ENCODE measurements at regions not wholly inside any gene's neighbourhood (a gene's known extent, or its start where the extent isn't known, plus 50 kb on each side); places are given as distances from the start of the nearest gene placed in this dataset.

- no peak overlapping the region for H3K4me3 ChIP-seq (ENCODE audit: low read length)
- no peaks in the 10 kb centered on the region for H3K9me3 ChIP-seq (ENCODE audit: insufficient read depth, low read depth, low read length)
- H3K9ac ChIP-seq (ENCODE audit: low read depth, low read length) = no peak overlapping the region
- no peak overlapping the region for H3K27ac ChIP-seq (ENCODE audit: low read length)
- no peaks in the 10 kb centered on the region for H3K36me3 ChIP-seq (ENCODE audit: insufficient read depth, low read depth, low read length)
- H3K27me3 ChIP-seq (ENCODE audit: insufficient read depth, low read length) = peaks cover 97% of the 10 kb centered on the region
- peaks cover 15% of the 10 kb centered on the region; the same call in 1 of the 2 replicates for H3K4me1 ChIP-seq (ENCODE audit: insufficient read depth, low read length)
Observed at GRCh38 chr16:86805188-86805587, 226.8 kb downstream of the FOXL1 start.

DNA sequence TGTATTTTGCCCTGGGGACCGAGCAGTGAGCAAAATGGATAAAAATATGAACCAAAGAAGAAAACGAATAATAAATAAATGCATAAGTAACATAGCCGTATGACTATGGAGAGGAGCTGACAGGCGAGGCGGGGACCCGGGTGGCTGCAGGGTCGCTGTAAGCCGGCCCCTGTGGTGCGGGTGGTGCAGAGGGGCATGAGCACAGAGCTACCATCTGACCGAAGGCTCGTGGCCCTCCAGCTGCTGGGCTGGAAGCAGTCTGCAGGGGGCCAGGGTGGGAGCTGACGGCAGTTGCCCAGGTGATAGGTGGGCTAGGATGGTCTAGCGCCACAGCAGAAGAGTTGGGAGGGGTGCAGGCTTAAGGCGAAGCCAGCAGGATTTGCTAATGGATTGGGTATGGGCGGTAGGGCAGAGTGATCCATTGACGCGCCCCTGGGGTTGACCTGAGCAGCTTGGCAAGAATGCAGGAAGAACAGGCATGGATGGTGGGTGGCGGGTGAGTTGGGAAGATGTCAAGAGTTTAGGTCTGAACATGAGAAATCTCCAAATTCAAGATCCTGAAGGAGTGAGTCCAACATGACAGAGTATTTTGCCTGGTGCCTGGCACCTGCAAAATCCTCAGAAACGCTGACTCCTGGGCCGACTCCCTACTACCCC is 228.0 kb downstream of the FOXL1 start:
- peak overlapping the region; percentile 63; the same call in 1 of the 2 replicates for H3K4me3 ChIP-seq (ENCODE audit: low read length)
- H3K27ac ChIP-seq (ENCODE audit: low read length) = no peak overlapping the region
- H3K4me1 ChIP-seq (ENCODE audit: insufficient read depth, low read length) = peaks cover 6% of the 10 kb centered on the region; the same call in 1 of the 2 replicates
- H3K27me3 ChIP-seq (ENCODE audit: insufficient read depth, low read length) = peaks cover 88% of the 10 kb centered on the region
- H3K9ac ChIP-seq (ENCODE audit: low read depth, low read length) = no peak overlapping the region; the same call in 1 of the 2 replicates
- no peaks in the 10 kb centered on the region for H3K36me3 ChIP-seq (ENCODE audit: insufficient read depth, low read depth, low read length)
- no peaks in the 10 kb centered on the region for H3K9me3 ChIP-seq (ENCODE audit: insufficient read depth, low read depth, low read length)

GRCh38 chr16:86806838-86807351 is 228.5 kb downstream of the FOXL1 start:
- Histone ChIP-seq H3K27ac (ENCODE audit: low read length) (no peak overlapping the region), H3K27me3 (ENCODE audit: insufficient read depth, low read length) (peaks cover 82% of the 10 kb centered on the region), H3K4me1 (ENCODE audit: insufficient read depth, low read length) (peaks cover 3% of the 10 kb centered on the region; the same call in 1 of the 2 replicates), H3K9ac (ENCODE audit: low read depth, low read length) (no peak overlapping the region; the same call in 1 of the 2 replicates), H3K36me3 (ENCODE audit: insufficient read depth, low read depth, low read length) (no peaks in the 10 kb centered on the region), H3K4me3 (ENCODE audit: low read length) (peak overlapping the region; percentile 63), H3K9me3 (ENCODE audit: insufficient read depth, low read depth, low read length) (no peaks in the 10 kb centered on the region)

- Histone ChIP-seq H3K9ac (ENCODE audit: low read depth, low read length) (no peak overlapping the region), H3K4me3 (ENCODE audit: low read length) (no peak overlapping the region), H3K4me1 (ENCODE audit: insufficient read depth, low read length) (peaks cover 3% of the 10 kb centered on the region; the same call in 1 of the 2 replicates), H3K27ac (ENCODE audit: low read length) (no peak overlapping the region), H3K36me3 (ENCODE audit: insufficient read depth, low read depth, low read length) (no peaks in the 10 kb centered on the region), H3K27me3 (ENCODE audit: insufficient read depth, low read length) (peaks cover 62% of the 10 kb centered on the region), H3K9me3 (ENCODE audit: insufficient read depth, low read depth, low read length) (no peaks in the 10 kb centered on the region)
Observed at GRCh38 chr16:86808863-86809444, 230.6 kb downstream of the FOXL1 start.

DNA sequence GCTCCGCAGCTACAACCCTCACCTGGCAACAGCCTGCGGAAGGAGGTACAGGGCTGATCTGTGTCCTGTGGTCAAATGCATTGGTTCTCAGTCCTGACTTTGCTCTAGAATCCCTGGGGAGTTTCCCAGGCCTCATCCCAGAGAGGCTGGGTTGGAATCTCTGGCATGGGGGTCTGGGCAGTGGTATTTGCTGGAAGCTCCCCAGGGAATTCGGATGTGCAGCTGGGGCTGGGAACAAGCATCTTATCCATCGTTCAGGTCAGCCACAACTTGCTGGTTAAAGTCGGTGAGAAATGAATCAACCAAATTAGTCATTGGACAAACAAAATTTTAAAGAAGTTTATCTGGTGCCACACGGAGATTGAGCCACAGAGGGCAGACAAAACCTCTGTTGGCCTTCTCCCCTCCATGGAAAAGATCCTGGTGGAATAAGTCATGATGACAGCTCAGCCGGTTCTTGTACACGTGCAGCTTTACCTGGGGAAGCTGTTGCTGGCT is 231.2 kb downstream of the FOXL1 start:
- H3K9me3 ChIP-seq (ENCODE audit: insufficient read depth, low read depth, low read length) = no peaks in the 10 kb centered on the region
- H3K36me3 ChIP-seq (ENCODE audit: insufficient read depth, low read depth, low read length) = no peaks in the 10 kb centered on the region
- peaks cover 57% of the 10 kb centered on the region for H3K27me3 ChIP-seq (ENCODE audit: insufficient read depth, low read length)
- no peak overlapping the region for H3K9ac ChIP-seq (ENCODE audit: low read depth, low read length)
- H3K4me1 ChIP-seq (ENCODE audit: insufficient read depth, low read length) = peaks cover 3% of the 10 kb centered on the region; the same call in 1 of the 2 replicates
- no peak overlapping the region for H3K27ac ChIP-seq (ENCODE audit: low read length)
- no peak overlapping the region for H3K4me3 ChIP-seq (ENCODE audit: low read length)

GRCh38 chr16:86810062-86810461 is 231.7 kb downstream of the FOXL1 start:
- Histone ChIP-seq H3K27ac (ENCODE audit: low read length) (no peak overlapping the region), H3K9me3 (ENCODE audit: insufficient read depth, low read depth, low read length) (no peaks in the 10 kb centered on the region), H3K9ac (ENCODE audit: low read depth, low read length) (no peak overlapping the region), H3K4me1 (ENCODE audit: insufficient read depth, low read length) (peaks cover 3% of the 10 kb centered on the region; the same call in 1 of the 2 replicates), H3K4me3 (ENCODE audit: low read length) (no peak overlapping the region), H3K27me3 (ENCODE audit: insufficient read depth, low read length) (peaks cover 51% of the 10 kb centered on the region), H3K36me3 (ENCODE audit: insufficient read depth, low read depth, low read length) (no peaks in the 10 kb centered on the region)

DNA sequence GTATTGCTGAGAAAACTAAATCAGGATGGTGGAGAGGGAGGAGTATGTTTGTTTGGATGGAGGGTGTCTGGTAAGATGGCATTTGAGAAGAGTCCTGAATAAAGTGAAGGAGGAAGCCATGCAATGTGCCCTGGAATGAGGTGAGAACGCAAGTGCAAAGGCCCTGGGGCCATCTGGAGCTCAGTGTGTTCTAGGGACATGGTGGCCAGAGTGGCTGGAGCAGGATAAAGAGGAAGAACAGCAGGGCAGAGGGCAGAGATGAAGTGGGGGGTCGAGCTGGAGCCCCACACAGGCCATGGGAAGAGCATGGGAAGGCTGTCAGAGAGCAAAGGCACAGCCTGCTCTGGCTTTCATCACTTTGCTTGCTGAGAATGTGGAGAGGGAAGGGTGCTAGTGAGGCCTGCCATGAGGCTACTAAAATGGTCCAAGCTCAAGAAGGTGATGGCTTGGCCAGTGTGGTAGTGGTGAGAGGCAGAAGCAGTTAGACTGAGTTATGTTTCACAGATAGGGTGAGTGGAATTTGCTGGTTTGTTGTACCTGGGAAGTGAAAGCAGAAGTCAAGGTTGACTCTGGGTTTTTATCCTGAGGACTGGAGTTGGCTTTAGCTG is 234.1 kb downstream of the FOXL1 start:
- H3K4me3 ChIP-seq (ENCODE audit: low read length) = no peak overlapping the region
- H3K4me1 ChIP-seq (ENCODE audit: insufficient read depth, low read length) = 0 out of 2 replicates have a peak, but pooled peaks cover under 1% of the 10 kb centered on the region
- no peaks in the 10 kb centered on the region for H3K9me3 ChIP-seq (ENCODE audit: insufficient read depth, low read depth, low read length)
- no peak overlapping the region for H3K9ac ChIP-seq (ENCODE audit: low read depth, low read length)
- no peak overlapping the region for H3K27ac ChIP-seq (ENCODE audit: low read length)
- no peaks in the 10 kb centered on the region for H3K36me3 ChIP-seq (ENCODE audit: insufficient read depth, low read depth, low read length)
- peaks cover 27% of the 10 kb centered on the region for H3K27me3 ChIP-seq (ENCODE audit: insufficient read depth, low read length)

GRCh38 chr16:86814256-86814655 is 235.9 kb downstream of the FOXL1 start:
- Histone ChIP-seq H3K9me3 (ENCODE audit: insufficient read depth, low read depth, low read length) (no peaks in the 10 kb centered on the region), H3K27me3 (ENCODE audit: insufficient read depth, low read length) (peaks cover 19% of the 10 kb centered on the region; the same call in 1 of the 2 replicates), H3K27ac (ENCODE audit: low read length) (no peak overlapping the region), H3K4me3 (ENCODE audit: low read length) (no peak overlapping the region), H3K36me3 (ENCODE audit: insufficient read depth, low read depth, low read length) (no peaks in the 10 kb centered on the region), H3K4me1 (ENCODE audit: insufficient read depth, low read length) (no peaks in the 10 kb centered on the region), H3K9ac (ENCODE audit: low read depth, low read length) (no peak overlapping the region)

DNA sequence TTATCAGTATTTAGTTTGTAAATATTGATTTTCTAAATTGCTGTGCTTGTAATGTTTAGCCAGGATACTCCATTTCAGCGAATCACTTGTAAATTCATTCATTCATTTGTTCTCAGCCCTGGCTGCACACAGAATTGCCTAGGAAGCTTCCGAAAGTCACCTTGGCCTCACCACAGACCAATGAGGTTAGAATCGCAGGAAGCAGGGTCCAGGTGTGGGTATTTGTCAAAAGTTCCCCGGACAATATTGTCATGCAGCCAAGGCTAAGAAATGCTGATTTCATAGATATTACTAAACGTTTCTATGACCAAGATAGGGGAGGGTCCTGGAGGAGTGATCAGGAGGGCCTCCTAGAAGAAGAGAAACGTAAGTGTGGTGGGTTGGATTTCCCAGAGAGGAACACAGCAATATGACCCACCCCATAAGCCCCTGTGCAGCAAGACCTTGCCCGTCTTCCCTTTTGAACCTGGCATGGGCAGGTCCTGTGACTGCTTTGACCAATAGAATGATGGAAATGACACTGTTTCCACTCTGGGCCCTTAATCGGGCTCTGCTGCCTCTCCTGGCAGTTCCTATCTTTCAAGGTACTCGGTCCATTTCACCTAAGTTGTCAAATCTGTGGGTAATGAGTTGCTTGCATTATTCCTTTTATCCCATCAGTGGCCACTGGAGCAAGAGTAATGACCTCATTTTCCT is 238.7 kb downstream of the FOXL1 start:
- H3K4me3 ChIP-seq (ENCODE audit: low read length) = no peak overlapping the region
- H3K36me3 ChIP-seq (ENCODE audit: insufficient read depth, low read depth, low read length) = no peaks in the 10 kb centered on the region
- H3K9me3 ChIP-seq (ENCODE audit: insufficient read depth, low read depth, low read length) = no peaks in the 10 kb centered on the region
- no peak overlapping the region for H3K27ac ChIP-seq (ENCODE audit: low read length)
- no peak overlapping the region for H3K9ac ChIP-seq (ENCODE audit: low read depth, low read length)
- no peaks in the 10 kb centered on the region for H3K4me1 ChIP-seq (ENCODE audit: insufficient read depth, low read length)
- H3K27me3 ChIP-seq (ENCODE audit: insufficient read depth, low read length) = peaks cover 7% of the 10 kb centered on the region; the same call in 1 of the 2 replicates

- Histone ChIP-seq H3K36me3 (ENCODE audit: insufficient read depth, low read depth, low read length) (no peaks in the 10 kb centered on the region), H3K27me3 (ENCODE audit: insufficient read depth, low read length) (peaks cover 7% of the 10 kb centered on the region; the same call in 1 of the 2 replicates), H3K4me3 (ENCODE audit: low read length) (no peak overlapping the region), H3K9me3 (ENCODE audit: insufficient read depth, low read depth, low read length) (no peaks in the 10 kb centered on the region), H3K9ac (ENCODE audit: low read depth, low read length) (no peak overlapping the region), H3K4me1 (ENCODE audit: insufficient read depth, low read length) (no peaks in the 10 kb centered on the region), H3K27ac (ENCODE audit: low read length) (no peak overlapping the region)
Observed at GRCh38 chr16:86818671-86819532, 240.6 kb downstream of the FOXL1 start.
